ENCODE measurements at regions not wholly inside any gene's neighbourhood (a gene's known extent, or its start where the extent isn't known, plus 50 kb on each side); places are given as distances from the start of the nearest gene placed in this dataset.

DNA sequence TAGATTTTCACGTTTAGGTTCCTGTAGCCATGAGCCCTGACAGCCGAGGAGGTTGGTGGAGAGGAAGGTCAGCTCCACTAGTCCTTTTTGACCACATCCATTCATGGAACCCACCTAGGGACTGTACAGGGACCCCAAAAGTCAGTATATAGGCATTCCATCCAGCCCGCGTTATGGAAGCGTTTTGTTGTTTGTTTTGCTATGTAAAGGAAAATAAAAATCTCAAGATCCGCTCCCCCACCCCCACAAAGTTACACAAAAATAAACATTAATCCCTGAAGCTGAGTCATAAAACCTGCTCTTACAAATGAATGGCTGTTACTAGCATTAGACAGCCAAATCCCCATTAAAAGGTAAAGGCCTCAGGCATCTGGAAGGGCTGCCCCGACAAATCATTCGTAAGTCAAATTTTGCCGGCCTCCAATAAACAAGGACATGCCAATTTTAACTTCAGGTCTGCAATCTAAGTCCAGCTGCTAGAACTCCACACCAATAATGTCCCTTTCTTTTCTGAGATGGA, 292.9 kb downstream of the MED10 start:
- Histone ChIP-seq H3K9me3 (no peaks in the 10 kb centered on the region), H3K4me3 (no peak overlapping the region), H3K27me3 (replicated peaks; ENCODE audit: insufficient read depth) (no peaks in the 10 kb centered on the region), H3K27ac (no peak overlapping the region), H3K4me1 (replicated peaks) (no peaks in the 10 kb centered on the region), H3K36me3 (no peaks in the 10 kb centered on the region)
- 32% methylated on average over 9 of the region's 9 CpGs for WGBS
- DNase-seq (ENCODE audit: low spot score): no peak
- TF ChIP-seq POLR2AphosphoS5 (IDR thresholded peaks at IDR 0.05): no peak
- no peak for TF ChIP-seq CTCF (IDR thresholded peaks at IDR 0.05)
- no peak for TF ChIP-seq POLR2A (IDR thresholded peaks at IDR 0.05)
- intact Hi-C loops (cut with DNase I): no loop called here

DNA sequence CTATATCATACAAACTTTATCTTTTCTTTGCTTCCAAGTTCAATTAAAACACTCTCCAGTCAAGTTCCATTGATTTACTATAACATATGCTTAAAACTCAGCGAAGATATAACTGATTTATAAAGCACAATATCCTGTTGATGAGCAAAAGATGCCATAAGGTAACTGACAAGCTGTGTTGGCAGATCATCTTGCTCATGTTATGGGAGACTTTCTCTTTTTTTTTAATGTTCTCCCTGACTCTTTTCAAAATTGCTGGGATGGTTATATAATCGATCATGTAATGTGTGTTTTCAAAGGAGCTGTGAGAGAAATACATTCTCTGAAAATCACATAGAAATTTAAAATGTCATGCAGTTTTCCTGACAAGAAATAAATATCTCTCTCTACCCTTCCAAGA, 293.5 kb downstream of the MED10 start:
- intact Hi-C loops (cut with DNase I): no loop called here

DNA sequence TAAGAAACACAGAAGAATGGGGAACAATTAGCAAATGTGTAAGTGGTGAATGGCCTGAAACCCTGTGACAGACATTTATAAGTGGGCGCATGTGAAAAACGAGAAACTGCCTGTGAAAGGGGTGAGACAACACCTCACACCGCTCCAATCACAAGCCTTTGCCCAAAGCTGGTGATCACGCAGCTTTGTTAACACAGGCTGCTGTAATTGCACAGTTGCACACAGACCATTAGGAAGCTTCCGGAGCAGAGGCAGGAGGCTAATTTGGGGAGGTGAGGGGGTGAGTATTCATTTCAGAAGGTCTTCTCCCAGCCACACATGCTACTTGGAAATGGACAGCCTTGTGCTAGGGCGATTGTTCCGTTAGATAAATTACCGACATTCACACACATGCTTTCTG, 294.0 kb downstream of the MED10 start:
- no peak for TF ChIP-seq CTCF (IDR thresholded peaks at IDR 0.05)
- no peak for TF ChIP-seq POLR2A (IDR thresholded peaks at IDR 0.05)
- no peak for TF ChIP-seq POLR2AphosphoS5 (IDR thresholded peaks at IDR 0.05)
- H3K4me3 ChIP-seq: no peak overlapping the region
- no peak for DNase-seq (ENCODE audit: low spot score)
- H3K27me3 ChIP-seq (replicated peaks; ENCODE audit: insufficient read depth): no peaks in the 10 kb centered on the region
- intact Hi-C loops (cut with DNase I): no loop called here
- H3K36me3 ChIP-seq: no peaks in the 10 kb centered on the region
- 49% methylated on average over 8 of the region's 8 CpGs for WGBS
- no peaks in the 10 kb centered on the region for H3K9me3 ChIP-seq
- no peak overlapping the region for H3K27ac ChIP-seq
- H3K4me1 ChIP-seq (replicated peaks): no peaks in the 10 kb centered on the region

More for the DNA sequence above, 293.5 kb downstream of the MED10 start:
- H3K27ac ChIP-seq: no peak overlapping the region
- no peaks in the 10 kb centered on the region for H3K36me3 ChIP-seq
- H3K4me1 ChIP-seq (replicated peaks): no peaks in the 10 kb centered on the region
- TF ChIP-seq POLR2AphosphoS5 (IDR thresholded peaks at IDR 0.05) (no peak), POLR2A (IDR thresholded peaks at IDR 0.05) (no peak)
- DNase-seq (ENCODE audit: low spot score): no peak
- WGBS: 69% methylated on average over 2 of the region's 2 CpGs
- H3K4me3 ChIP-seq: no peak overlapping the region
- H3K27me3 ChIP-seq (replicated peaks; ENCODE audit: insufficient read depth): no peaks in the 10 kb centered on the region
- no peaks in the 10 kb centered on the region for H3K9me3 ChIP-seq

DNA sequence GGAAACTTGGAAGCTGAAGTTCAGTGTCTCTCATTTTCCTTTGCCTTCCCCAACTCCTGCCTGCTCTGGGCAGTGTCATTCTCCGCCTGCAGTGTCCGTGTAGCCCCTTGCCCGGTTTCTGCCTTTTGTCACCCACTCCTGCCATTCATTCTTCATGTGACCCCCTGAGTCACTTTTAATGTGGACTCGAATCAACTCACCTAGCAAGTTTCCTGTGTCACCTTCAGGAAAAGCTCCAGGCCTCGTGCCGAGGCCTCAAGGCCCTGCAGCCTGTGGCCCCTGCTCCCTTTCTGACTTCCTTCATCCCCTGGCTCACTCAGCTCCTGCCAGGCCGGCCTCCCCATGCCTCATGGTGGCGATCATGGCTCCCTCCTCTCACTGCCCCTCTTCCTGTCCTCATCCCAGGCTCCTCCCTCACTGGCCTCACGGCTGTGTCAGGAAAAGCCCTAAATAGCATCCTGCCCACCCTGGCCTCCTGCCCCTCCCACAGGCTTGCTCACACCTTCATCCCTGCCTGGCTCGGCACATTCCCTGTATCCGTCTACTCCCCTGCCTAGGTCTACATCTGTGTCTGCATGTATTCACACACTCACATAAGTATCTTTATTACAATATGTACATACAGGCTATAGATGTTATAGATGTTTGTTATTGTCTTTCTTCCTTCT, 294.9 kb downstream of the MED10 start:
- 76% methylated on average over 11 of the region's 11 CpGs for WGBS
- H3K27ac ChIP-seq: no peak overlapping the region
- no peaks in the 10 kb centered on the region for H3K9me3 ChIP-seq
- H3K4me1 ChIP-seq (replicated peaks): no peaks in the 10 kb centered on the region
- no peak for DNase-seq (ENCODE audit: low spot score)
- H3K4me3 ChIP-seq: no peak overlapping the region
- TF ChIP-seq POLR2AphosphoS5 (IDR thresholded peaks at IDR 0.05) (no peak), POLR2A (IDR thresholded peaks at IDR 0.05) (no peak), CTCF (IDR thresholded peaks at IDR 0.05) (no peak)
- intact Hi-C loops (cut with DNase I): no loop called here
- no peaks in the 10 kb centered on the region for H3K27me3 ChIP-seq (replicated peaks; ENCODE audit: insufficient read depth)
- H3K36me3 ChIP-seq: no peaks in the 10 kb centered on the region

GRCh38 chr5:6082685-6083084, 295.7 kb downstream of the MED10 start:
- H3K4me3 ChIP-seq: no peak overlapping the region
- intact Hi-C loops (cut with DNase I): no loop called here
- no peaks in the 10 kb centered on the region for H3K27me3 ChIP-seq (replicated peaks; ENCODE audit: insufficient read depth)
- WGBS: 83% methylated on average over 2 of the region's 2 CpGs
- no peaks in the 10 kb centered on the region for H3K9me3 ChIP-seq
- no peak for DNase-seq (ENCODE audit: low spot score)
- no peaks in the 10 kb centered on the region for H3K36me3 ChIP-seq
- H3K4me1 ChIP-seq (replicated peaks): no peaks in the 10 kb centered on the region
- TF ChIP-seq CTCF (IDR thresholded peaks at IDR 0.05): no peak
- no peak for TF ChIP-seq POLR2A (IDR thresholded peaks at IDR 0.05)
- no peak for TF ChIP-seq POLR2AphosphoS5 (IDR thresholded peaks at IDR 0.05)
- H3K27ac ChIP-seq: no peak overlapping the region
